Activated B cell treated with CpG ODN at 0.5 μM for 24 hours (primary cell): ENCODE measurements at regions not wholly inside any gene's neighbourhood (a gene's known extent, or its start where the extent isn't known, plus 50 kb on each side); places are given as distances from the start of the nearest gene placed in this dataset.

Source experiments
- ATAC-seq: fragments of 200-7000 bp; cut with Tn5 transposase; one replicate; pipeline ENCODE4 v1.10.0; 2021; ENCODE audit warnings: low read depth, mild to moderate bottlenecking, moderate library complexity
- CTCF ChIA-PET: fragments of 350-600 bp; sonication (Branson Sonifier 250); formaldehyde crosslinking; loops from one replicate; lab custom pipeline; 2021; ENCODE audit warnings: antibody characterized with exemption; lab: Charles Lee
- POLR2A ChIA-PET: fragments of 350-600 bp; sonication (Branson Sonifier 250); formaldehyde crosslinking; loops from one replicate; lab custom pipeline; 2021; ENCODE audit warnings: antibody characterized with exemption; lab: Charles Lee
- DNase-seq: peaks from one replicate; pipeline ENCODE4 v3.0.0; 2022
- H3K27ac Mint-ChIP-seq: one replicate; pipeline ENCODE4 v1.8.0; 2020; ENCODE audit warnings: mixed read lengths
- H3K27me3 Mint-ChIP-seq: one replicate; pipeline ENCODE4 v1.8.0; 2021; ENCODE audit warnings: mixed read lengths
- H3K36me3 Mint-ChIP-seq: one replicate; pipeline ENCODE4 v1.8.0; 2021; ENCODE audit warnings: low read depth, mixed read lengths
- H3K4me1 Mint-ChIP-seq: one replicate; pipeline ENCODE4 v1.8.0; 2021; ENCODE audit warnings: mixed read lengths
- H3K4me3 Mint-ChIP-seq: one replicate; pipeline ENCODE4 v1.8.0; 2020; ENCODE audit warnings: mild to moderate bottlenecking, mixed read lengths
- H3K9me3 Mint-ChIP-seq: one replicate; pipeline ENCODE4 v1.8.0; 2020; ENCODE audit warnings: mixed read lengths
- intact Hi-C: fragments of 100-400 bp; cut with micrococcal nuclease; formaldehyde crosslinking; loops from one replicate; pipeline ENCODE4 v1.15.1; 2024
- TF ChIP-seq, protein P1 (sequence below): fragments of 200-600 bp; IDR thresholded peaks from one replicate; pipeline ENCODE4 v1.8.0; 2022; ENCODE audit warnings: antibody characterized with exemption, mild to moderate bottlenecking

DNA sequence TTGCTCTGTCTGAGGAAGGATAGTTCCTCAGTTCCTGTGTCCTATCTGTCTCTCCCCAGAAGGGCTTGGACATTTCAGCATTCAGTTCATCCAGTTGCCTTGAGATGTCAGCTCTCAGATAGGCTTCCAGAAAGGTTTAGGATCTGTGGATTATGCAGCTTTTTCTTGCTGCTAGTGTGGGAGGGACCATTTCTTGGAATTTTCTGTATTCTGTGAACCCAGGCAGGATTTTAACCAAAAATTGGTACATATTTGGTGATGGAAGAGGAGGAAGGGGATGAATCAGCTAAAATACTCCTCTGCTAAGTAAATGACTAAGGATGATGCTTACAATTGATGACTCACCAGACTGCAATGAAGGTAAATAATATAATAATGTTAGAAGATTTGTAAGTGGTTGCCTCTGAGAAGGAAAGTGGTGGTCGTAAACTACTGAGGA lies 58.6 kb upstream of the DOCK10 start:
- Mint-ChIP-seq H3K36me3 (no peaks in the 10 kb centered on the region), H3K4me3 (no peak overlapping the region), H3K9me3 (no peaks in the 10 kb centered on the region), H3K27me3 (no peaks in the 10 kb centered on the region), H3K27ac (no peak overlapping the region), H3K4me1 (no peaks in the 10 kb centered on the region)
- intact Hi-C loops: no loop called here
- ChIA-PET POLR2A (no interaction called here), CTCF (no interaction called here)
- ATAC-seq (no peak), DNase-seq (no peak)
- TF ChIP-seq, protein P1, sequence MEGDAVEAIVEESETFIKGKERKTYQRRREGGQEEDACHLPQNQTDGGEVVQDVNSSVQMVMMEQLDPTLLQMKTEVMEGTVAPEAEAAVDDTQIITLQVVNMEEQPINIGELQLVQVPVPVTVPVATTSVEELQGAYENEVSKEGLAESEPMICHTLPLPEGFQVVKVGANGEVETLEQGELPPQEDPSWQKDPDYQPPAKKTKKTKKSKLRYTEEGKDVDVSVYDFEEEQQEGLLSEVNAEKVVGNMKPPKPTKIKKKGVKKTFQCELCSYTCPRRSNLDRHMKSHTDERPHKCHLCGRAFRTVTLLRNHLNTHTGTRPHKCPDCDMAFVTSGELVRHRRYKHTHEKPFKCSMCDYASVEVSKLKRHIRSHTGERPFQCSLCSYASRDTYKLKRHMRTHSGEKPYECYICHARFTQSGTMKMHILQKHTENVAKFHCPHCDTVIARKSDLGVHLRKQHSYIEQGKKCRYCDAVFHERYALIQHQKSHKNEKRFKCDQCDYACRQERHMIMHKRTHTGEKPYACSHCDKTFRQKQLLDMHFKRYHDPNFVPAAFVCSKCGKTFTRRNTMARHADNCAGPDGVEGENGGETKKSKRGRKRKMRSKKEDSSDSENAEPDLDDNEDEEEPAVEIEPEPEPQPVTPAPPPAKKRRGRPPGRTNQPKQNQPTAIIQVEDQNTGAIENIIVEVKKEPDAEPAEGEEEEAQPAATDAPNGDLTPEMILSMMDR: no peak

DNA sequence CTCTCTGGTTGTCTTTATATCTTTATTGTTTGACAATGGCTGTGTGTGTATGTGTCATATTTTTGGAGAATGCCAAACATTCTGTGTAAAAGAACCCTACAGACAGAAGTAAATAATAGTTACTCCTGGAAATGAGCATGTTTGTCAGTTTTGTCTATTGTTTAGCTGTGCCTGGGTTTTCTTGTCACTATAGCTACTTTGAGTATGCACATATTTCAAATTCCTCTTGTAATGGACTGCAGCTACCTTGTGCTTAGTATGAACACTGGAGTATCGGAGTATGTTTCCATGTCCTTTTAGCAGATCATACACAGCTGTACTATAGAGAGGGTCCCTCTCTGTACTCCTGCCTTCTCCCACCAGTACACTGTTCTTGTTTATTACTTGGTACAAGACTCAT lies 58.0 kb upstream of the DOCK10 start:
- intact Hi-C loops: no loop called here
- POLR2A ChIA-PET: no interaction called here
- DNase-seq (no peak), ATAC-seq (no peak)
- Mint-ChIP-seq H3K27me3 (peaks cover 1% of the 10 kb centered on the region), H3K4me1 (no peaks in the 10 kb centered on the region), H3K36me3 (no peaks in the 10 kb centered on the region), H3K9me3 (no peaks in the 10 kb centered on the region), H3K27ac (no peak overlapping the region), H3K4me3 (no peak overlapping the region)
- CTCF ChIA-PET: no interaction called here
- TF ChIP-seq, protein P1: no peak

DNA sequence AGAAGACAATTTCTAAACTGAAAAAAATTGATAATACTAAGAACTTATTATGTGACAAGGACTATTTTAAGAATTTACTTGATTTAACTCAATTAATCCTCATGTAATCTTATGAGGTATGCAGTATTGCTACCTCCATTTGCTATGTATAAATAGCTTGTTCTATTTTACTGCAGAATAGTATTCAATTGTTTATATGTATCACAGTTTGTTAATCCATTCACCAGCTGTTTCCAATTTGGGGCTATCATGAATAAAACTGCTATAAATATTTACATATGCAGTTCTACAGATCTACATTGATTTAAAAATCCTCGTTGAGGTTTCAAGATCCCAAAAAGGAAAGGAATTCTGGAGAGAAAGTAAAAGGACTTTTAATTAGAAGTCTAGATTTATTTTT lies 54.8 kb upstream of the DOCK10 start:
- Mint-ChIP-seq H3K27ac (no peak overlapping the region), H3K27me3 (peaks cover 9% of the 10 kb centered on the region), H3K9me3 (peaks cover 4% of the 10 kb centered on the region), H3K36me3 (no peaks in the 10 kb centered on the region), H3K4me3 (no peak overlapping the region), H3K4me1 (no peaks in the 10 kb centered on the region)
- DNase-seq: no peak
- TF ChIP-seq, protein P1: no peak
- ATAC-seq: no peak
- ChIA-PET CTCF (no interaction called here), POLR2A (no interaction called here)
- intact Hi-C loops: no loop called here
